Fibroblast of pulmonary artery (primary cell): ENCODE measurements at regions not wholly inside any gene's neighbourhood (a gene's known extent, or its start where the extent isn't known, plus 50 kb on each side); places are given as distances from the start of the nearest gene placed in this dataset.

Source experiments
- DNase-seq: peaks from one replicate; pipeline ENCODE4 v3.0.0-alpha.2; 2010; ENCODE audit warnings: low read depth
- H3K4me3 ChIP-seq: replicated peaks from 2 replicates; pipeline ENCODE4 v1.5.1; 2011; ENCODE audit warnings: low read depth, mild to moderate bottlenecking, control low read depth, low read length, moderate library complexity
- TF ChIP-seq, protein P1 (sequence below): IDR thresholded peaks from 2 replicates; pipeline ENCODE4 v1.5.1; 2011; ENCODE audit warnings: mild to moderate bottlenecking, control low read depth, low read length, inconsistent platforms; ENCODE audit errors: missing control alignments

DNA sequence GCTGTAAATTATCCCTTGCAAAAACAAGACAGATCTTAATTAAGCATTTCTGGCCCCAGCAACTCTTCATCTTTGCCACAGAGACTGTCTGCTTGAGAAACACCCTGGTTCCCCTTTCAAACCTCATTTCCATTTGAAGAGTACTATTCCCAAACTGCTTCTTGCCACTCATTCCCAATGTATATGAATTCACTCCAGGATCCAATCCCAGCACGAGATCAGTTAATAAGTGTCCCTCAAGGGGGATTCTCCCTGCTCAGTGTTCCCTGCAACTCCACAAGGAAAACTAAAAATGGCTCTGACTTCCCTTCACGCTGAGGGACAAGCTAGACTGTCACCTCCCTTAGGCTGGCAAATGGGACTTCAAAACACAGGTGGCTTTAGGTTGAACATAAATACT lies 173.2 kb downstream of the SIPA1L2 start:
- no peak overlapping the region for H3K4me3 ChIP-seq
- TF ChIP-seq, protein P1, sequence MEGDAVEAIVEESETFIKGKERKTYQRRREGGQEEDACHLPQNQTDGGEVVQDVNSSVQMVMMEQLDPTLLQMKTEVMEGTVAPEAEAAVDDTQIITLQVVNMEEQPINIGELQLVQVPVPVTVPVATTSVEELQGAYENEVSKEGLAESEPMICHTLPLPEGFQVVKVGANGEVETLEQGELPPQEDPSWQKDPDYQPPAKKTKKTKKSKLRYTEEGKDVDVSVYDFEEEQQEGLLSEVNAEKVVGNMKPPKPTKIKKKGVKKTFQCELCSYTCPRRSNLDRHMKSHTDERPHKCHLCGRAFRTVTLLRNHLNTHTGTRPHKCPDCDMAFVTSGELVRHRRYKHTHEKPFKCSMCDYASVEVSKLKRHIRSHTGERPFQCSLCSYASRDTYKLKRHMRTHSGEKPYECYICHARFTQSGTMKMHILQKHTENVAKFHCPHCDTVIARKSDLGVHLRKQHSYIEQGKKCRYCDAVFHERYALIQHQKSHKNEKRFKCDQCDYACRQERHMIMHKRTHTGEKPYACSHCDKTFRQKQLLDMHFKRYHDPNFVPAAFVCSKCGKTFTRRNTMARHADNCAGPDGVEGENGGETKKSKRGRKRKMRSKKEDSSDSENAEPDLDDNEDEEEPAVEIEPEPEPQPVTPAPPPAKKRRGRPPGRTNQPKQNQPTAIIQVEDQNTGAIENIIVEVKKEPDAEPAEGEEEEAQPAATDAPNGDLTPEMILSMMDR: no peak
- no peak for DNase-seq

DNA sequence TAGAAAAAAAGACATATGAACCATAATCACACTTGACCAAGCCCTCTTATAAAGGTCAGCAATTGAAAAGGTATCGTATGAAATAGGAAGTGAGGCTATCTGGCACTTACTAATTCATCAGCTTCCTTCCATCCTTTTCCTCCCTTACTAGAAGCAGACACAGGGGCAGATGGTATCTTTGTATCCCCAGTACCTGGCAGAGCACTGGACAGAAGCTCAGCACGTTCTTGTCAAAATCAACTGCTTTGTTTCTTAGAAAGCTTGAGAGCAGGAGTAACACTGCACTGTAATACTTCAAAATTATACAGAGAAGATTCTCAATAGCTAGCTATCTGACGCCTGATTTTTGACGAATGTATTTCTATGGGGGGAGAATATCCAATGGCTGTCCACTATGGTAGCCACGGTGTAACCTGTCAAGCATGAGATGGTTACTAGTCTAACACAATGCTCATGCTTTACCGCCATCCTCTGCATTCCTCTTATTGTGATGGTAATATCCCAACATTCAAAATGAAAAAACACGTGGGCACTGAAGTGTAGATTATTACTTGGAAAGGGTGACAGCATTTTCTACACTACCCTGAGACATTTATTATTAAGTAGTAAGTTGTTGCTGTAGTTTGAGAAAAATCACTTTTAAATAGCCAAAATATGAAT lies 175.6 kb downstream of the SIPA1L2 start:
- H3K4me3 ChIP-seq: no peak overlapping the region
- DNase-seq: no peak

DNA sequence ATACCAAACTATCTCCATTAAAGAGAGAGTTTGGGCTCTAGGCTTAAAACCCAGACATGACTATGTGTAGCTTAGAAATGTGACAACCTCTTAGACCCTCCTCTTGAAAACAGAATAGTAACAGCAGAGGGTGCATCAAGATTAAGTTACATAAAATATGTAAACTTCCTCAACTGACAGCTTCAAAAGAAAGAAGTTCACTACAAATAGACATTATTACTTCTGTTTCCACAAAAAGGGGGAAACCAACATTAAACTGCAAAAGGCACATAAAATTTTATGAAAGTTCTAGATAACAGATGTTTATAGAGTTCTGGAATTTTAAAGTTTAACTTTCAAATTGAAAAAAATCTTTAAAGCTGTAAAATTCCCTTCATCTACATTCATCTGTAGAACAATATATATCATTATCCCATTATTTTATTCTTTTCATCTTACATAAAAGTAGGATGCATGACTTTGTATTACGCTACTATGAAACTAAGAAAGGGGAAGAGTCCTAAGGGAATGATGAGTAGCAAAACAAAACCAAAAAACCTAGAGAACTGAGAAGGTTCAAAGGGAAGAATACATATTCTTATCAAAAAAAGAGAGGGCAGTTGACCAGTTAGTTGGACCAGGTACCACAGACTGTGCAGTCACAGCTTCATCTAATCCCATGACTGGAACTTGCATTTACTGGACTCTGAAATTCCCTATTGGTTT lies 177.0 kb downstream of the SIPA1L2 start:
- no peak overlapping the region for H3K4me3 ChIP-seq
- no peak for DNase-seq
- TF ChIP-seq, protein P1: no peak

More for the DNA sequence above, 175.6 kb downstream of the SIPA1L2 start:
- TF ChIP-seq, protein P1: no peak

DNA sequence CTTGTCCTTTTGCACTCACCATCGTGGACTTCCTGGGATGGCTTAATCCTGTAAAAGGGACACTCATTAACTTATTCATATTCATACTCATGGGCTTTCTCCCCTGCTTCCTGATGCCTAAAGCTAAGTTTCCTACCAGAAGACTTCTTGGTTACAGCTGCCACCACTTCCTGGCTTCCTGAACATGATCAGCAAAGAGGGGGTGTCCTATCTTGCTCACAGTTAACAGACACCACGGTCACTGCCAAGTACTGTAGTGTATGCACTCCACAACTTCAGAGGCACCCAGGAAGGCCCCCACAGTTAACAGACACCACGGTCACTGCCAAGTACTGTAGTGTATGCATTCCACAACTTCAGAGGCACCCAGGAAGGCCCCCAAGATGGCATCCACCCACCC lies 177.8 kb downstream of the SIPA1L2 start:
- TF ChIP-seq, protein P1: no peak
- no peak for DNase-seq
- H3K4me3 ChIP-seq: no peak overlapping the region

DNA sequence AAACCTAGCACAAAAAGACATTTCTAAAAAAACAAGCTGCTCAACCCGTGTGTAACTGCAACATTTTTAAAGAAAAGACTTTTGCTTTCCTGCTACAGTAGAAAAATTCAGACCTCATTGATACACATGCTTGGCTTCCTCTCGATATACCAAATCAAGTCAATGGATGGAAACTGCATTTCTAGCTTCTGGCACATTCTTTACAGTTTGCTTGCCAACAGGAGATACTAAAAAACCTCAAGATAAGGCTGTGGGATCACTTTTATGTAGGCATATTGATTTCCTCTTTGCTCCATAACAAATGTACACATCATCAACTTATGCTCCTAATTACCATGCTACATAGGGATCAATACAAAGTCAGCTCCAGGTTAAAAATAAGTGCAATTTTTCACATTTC lies 178.4 kb downstream of the SIPA1L2 start:
- no peak for DNase-seq
- TF ChIP-seq, protein P1: no peak
- no peak overlapping the region for H3K4me3 ChIP-seq

DNA sequence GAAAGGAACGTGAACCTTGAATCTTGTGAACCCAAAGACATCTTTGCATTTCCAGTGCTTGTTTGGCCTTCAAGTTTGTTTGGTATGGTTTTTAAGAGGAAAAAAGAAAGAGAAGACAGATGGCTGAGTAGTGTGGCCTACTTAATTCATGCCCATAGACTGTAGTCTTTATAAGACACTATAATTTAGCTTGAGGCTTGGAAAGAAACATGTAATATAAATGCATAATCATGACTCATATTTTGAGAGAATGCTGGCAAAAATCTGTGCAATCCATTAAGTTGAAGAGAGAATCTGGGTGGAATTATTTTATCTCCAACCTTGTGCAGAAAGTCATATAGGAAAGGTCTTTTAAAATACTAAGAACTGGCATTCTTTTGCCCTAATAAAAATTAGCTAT lies 179.3 kb downstream of the SIPA1L2 start:
- no peak overlapping the region for H3K4me3 ChIP-seq
- TF ChIP-seq, protein P1: no peak
- DNase-seq: no peak
